ENCODE measurements at regions not wholly inside any gene's neighbourhood (a gene's known extent, or its start where the extent isn't known, plus 50 kb on each side); places are given as distances from the start of the nearest gene placed in this dataset.

GRCh38 chr3:144426967-144427366 lies 455.3 kb downstream of the DIPK2A start:
- TF ChIP-seq CTCF (IDR thresholded peaks at IDR 0.05): no peak
- TF ChIP-seq POLR2A (IDR thresholded peaks at IDR 0.05): no peak

All from lower leg skin (tissue), 3 donors.